Thyroid gland (tissue), 4 donors: ENCODE measurements at regions not wholly inside any gene's neighbourhood (a gene's known extent, or its start where the extent isn't known, plus 50 kb on each side); places are given as distances from the start of the nearest gene placed in this dataset.

Experiments
- CTCF ChIP-seq, 6 experiments: fragments of 200-600 bp in 3 of 6; fragments of 450-650 bp in 3 of 6; sonication (generic) in 3 of 6; IDR thresholded peaks; one replicate each; pipeline ENCODE4 v1.5.1; 2016 to 2019; ENCODE audit warnings: antibody characterized with exemption in 6 of 6, mild to moderate bottlenecking in 2 of 6, inconsistent platforms in 1 of 6, moderate library complexity in 1 of 6
- POLR2A ChIP-seq, 2 donors: fragments of 450-650 bp; IDR thresholded peaks; one replicate each; pipeline ENCODE4 v1.6.1; 2017; ENCODE audit warnings: antibody characterized with exemption in 2 of 2, mild to moderate bottlenecking in 2 of 2, moderate library complexity in 1 of 2

- TF ChIP-seq CTCF (IDR thresholded peaks at IDR 0.05) (no peak), POLR2A (IDR thresholded peaks at IDR 0.05) (no peak)
Observed at GRCh38 chr1:157277281-157277680, 139.1 kb upstream of the ETV3 start.
